B cell (primary cell): ENCODE measurements at regions not wholly inside any gene's neighbourhood (a gene's known extent, or its start where the extent isn't known, plus 50 kb on each side); places are given as distances from the start of the nearest gene placed in this dataset.

Source experiments
- ATAC-seq: fragments of 200-7000 bp; cut with Tn5 transposase; one replicate; pipeline ENCODE4 v1.10.0; 2021; ENCODE audit warnings: low read depth, mild to moderate bottlenecking, moderate number of reproducible peaks, moderate library complexity
- CTCF ChIA-PET: fragments of 350-600 bp; sonication (Branson Sonifier 250); formaldehyde crosslinking; loops from one replicate; lab custom pipeline; 2021; ENCODE audit warnings: antibody characterized with exemption, inconsistent platforms; lab: Charles Lee
- POLR2A ChIA-PET: fragments of 350-600 bp; sonication (Branson Sonifier 250); formaldehyde crosslinking; loops from one replicate; lab custom pipeline; 2021; ENCODE audit warnings: antibody characterized with exemption; lab: Charles Lee
- DNase-seq: peaks from one replicate; pipeline ENCODE4 v3.0.0; 2013
- H2AFZ ChIP-seq: 2 replicates; pipeline ENCODE4 v1.6.1; 2012; ENCODE audit warnings: mild to moderate bottlenecking, low read depth, low read length; ENCODE audit not compliant: insufficient read depth, poor library complexity, severe bottlenecking
- H3K27ac ChIP-seq, 2 donors: 1 replicate in 1 of 2; 2 replicates in 1 of 2; pipeline ENCODE4 v1.5.1; 2012 to 2013; ENCODE audit warnings: low read length in 2 of 2, mild to moderate bottlenecking in 2 of 2, moderate library complexity in 1 of 2
- H3K27me3 ChIP-seq, 4 experiments: fragments of 200-600 bp in 1 of 4; sonication (generic) in 1 of 4; replicated peaks in 1 of 4; 1 replicate in 2 of 4; 2 replicates in 2 of 4; pipeline versions ENCODE4 v1.6.1 to v1.7.0; 2013 to 2016; ENCODE audit warnings: low read length in 3 of 4, mild to moderate bottlenecking in 2 of 4, mixed read lengths in 1 of 4, moderate library complexity in 1 of 4; ENCODE audit not compliant: insufficient read depth in 4 of 4, control insufficient read depth in 3 of 4; ENCODE audit errors: control extremely low read depth in 1 of 4
- H3K36me3 ChIP-seq, 2 experiments: replicated peaks in 1 of 2; 1 replicate in 1 of 2; 2 replicates in 1 of 2; pipeline versions ENCODE4 v1.6.1 to v1.7.1; 2013; ENCODE audit warnings: low read length in 1 of 2; ENCODE audit not compliant: insufficient read depth in 2 of 2, control insufficient read depth in 1 of 2; ENCODE audit errors: control extremely low read depth in 1 of 2, extremely low read depth in 1 of 2
- H3K4me1 ChIP-seq, 2 donors: fragments of 200-600 bp in 1 of 2; sonication (generic) in 1 of 2; 1 replicate in 1 of 2; 2 replicates in 1 of 2; pipeline versions ENCODE4 v1.5.1 to v1.6.1; 2013 to 2017; ENCODE audit warnings: low read length in 2 of 2; ENCODE audit not compliant: control insufficient read depth in 2 of 2, insufficient read depth in 2 of 2
- H3K4me2 ChIP-seq: replicated peaks from 2 replicates; pipeline ENCODE3; 2012; ENCODE audit warnings: mild to moderate bottlenecking, low read depth, low read length; ENCODE audit not compliant: poor library complexity, severe bottlenecking
- H3K4me3 ChIP-seq, 5 experiments: fragments of 200-600 bp in 1 of 5; sonication (generic) in 1 of 5; 1 replicate in 3 of 5; 2 replicates in 2 of 5; pipeline versions ENCODE4 v1.5.1 to v1.7.0; 2011 to 2016; ENCODE audit warnings: low read length in 4 of 5, mild to moderate bottlenecking in 4 of 5, low read depth in 2 of 5, control low read depth in 1 of 5, moderate library complexity in 1 of 5; ENCODE audit not compliant: insufficient read depth in 1 of 5; ENCODE audit errors: control extremely low read depth in 1 of 5, extremely low read depth in 1 of 5
- H3K79me2 ChIP-seq: fragments of 200-600 bp; sonication (generic); one replicate; pipeline ENCODE4 v1.6.0; 2016; ENCODE audit warnings: low read length; ENCODE audit not compliant: control insufficient read depth, insufficient read depth
- H3K9ac ChIP-seq: fragments of 200-600 bp; sonication (generic); 2 replicates; pipeline ENCODE4 v1.6.1; 2017; ENCODE audit warnings: mild to moderate bottlenecking, low read length, moderate library complexity
- H3K9me3 ChIP-seq, 3 donors: one replicate each; pipeline versions ENCODE4 v1.6.1 to v1.7.1; 2013; ENCODE audit warnings: low read length in 2 of 3; ENCODE audit not compliant: control insufficient read depth in 2 of 3, insufficient read depth in 1 of 3; ENCODE audit errors: control extremely low read depth in 1 of 3
- H4K20me1 ChIP-seq: 2 replicates; pipeline ENCODE4 v1.6.0; 2012; ENCODE audit warnings: mild to moderate bottlenecking, low read length; ENCODE audit not compliant: insufficient read depth, control insufficient read depth, poor library complexity, severe bottlenecking
- H3K27ac Mint-ChIP-seq: one replicate; pipeline ENCODE4 v1.8.0; 2021; ENCODE audit warnings: mixed read lengths
- H3K27me3 Mint-ChIP-seq: one replicate; pipeline ENCODE4 v1.8.0; 2021; ENCODE audit warnings: mixed read lengths
- H3K4me1 Mint-ChIP-seq: one replicate; pipeline ENCODE4 v1.8.0; 2021; ENCODE audit warnings: mixed read lengths
- H3K4me3 Mint-ChIP-seq: one replicate; pipeline ENCODE4 v1.8.0; 2021; ENCODE audit warnings: mixed read lengths
- H3K9me3 Mint-ChIP-seq: one replicate; pipeline ENCODE4 v1.8.0; 2022; ENCODE audit warnings: mixed read lengths; ENCODE audit not compliant: insufficient read depth
- CTCF ChIP-seq: fragments of 200-600 bp; IDR thresholded peaks from one replicate; pipeline ENCODE4 v1.8.0; 2022; ENCODE audit warnings: antibody characterized with exemption, mild to moderate bottlenecking
- EZH2 ChIP-seq: IDR thresholded peaks from 2 replicates; pipeline ENCODE4 v1.6.1; 2012; ENCODE audit warnings: borderline replicate concordance, low read depth, mild to moderate bottlenecking, moderate library complexity, low read length; ENCODE audit not compliant: insufficient read depth, poor library complexity, severe bottlenecking
- WGBS: methylation state at CpG from one replicate; pipeline ENCODE4 v1.1.5; 2013; ENCODE audit warnings: missing lambda C conversion rate; ENCODE audit not compliant: insufficient coverage; 5-methylcytosine and 5-hydroxymethylcytosine counted together
- intact Hi-C: fragments of 100-400 bp; cut with micrococcal nuclease; formaldehyde crosslinking; loops from one replicate; pipeline ENCODE4 v1.10.0; 2022

- CTCF ChIA-PET, result no interaction called here
Observed at GRCh38 chr18:71754246-71754645, 789.9 kb downstream of the CBLN2 start.

GRCh38 chr18:71743634-71744033 lies 800.5 kb downstream of the CBLN2 start:
- intact Hi-C loops, result no loop called here
- Histone ChIP-seq H3K9me3 (no peaks in the 10 kb centered on the region), H3K27ac (no peak overlapping the region), H4K20me1 (no peaks in the 10 kb centered on the region), H3K9ac (no peak overlapping the region), H3K27me3 (no peaks in the 10 kb centered on the region), H3K36me3 (no peaks in the 10 kb centered on the region), H2AFZ (no peak overlapping the region), H3K4me3 (no peak overlapping the region), H3K4me1 (no peaks in the 10 kb centered on the region), H3K79me2 (no peaks in the 10 kb centered on the region), H3K4me2 (no peak overlapping the region)
- Mint-ChIP-seq H3K27ac (no peak overlapping the region), H3K4me3 (no peak overlapping the region), H3K27me3 (no peaks in the 10 kb centered on the region), H3K9me3 (peaks cover 7% of the 10 kb centered on the region), H3K4me1 (no peaks in the 10 kb centered on the region)
- POLR2A ChIA-PET, result no interaction called here
- DNase-seq (no peak), ATAC-seq (no peak)
- no CpG with 5 or more reads among the region's 4 CpGs for WGBS
- CTCF ChIA-PET, result no interaction called here
- TF ChIP-seq EZH2, result no peak
- TF ChIP-seq CTCF, result no peak

More at GRCh38 chr18:71754246-71754645, 789.9 kb downstream of the CBLN2 start:
- no peaks in the 10 kb centered on the region for H3K27me3 Mint-ChIP-seq
- no peak overlapping the region for H3K4me3 ChIP-seq
- H3K4me1 ChIP-seq, result no peaks in the 10 kb centered on the region
- H3K4me2 ChIP-seq, result no peak overlapping the region
- intact Hi-C loops, result no loop called here
- H3K27me3 ChIP-seq, result no peaks in the 10 kb centered on the region
- H3K36me3 ChIP-seq, result no peaks in the 10 kb centered on the region
- 100% methylated on average over 1 of the region's 1 CpG for WGBS
- ATAC-seq (no peak), DNase-seq (no peak)
- no peaks in the 10 kb centered on the region for H4K20me1 ChIP-seq
- no peak overlapping the region for H3K9ac ChIP-seq
- H3K27ac ChIP-seq, result no peak overlapping the region
- POLR2A ChIA-PET, result no interaction called here
- no peak for TF ChIP-seq EZH2
- no peak for TF ChIP-seq CTCF
- H3K4me1 Mint-ChIP-seq, result no peaks in the 10 kb centered on the region
- no peaks in the 10 kb centered on the region for H3K79me2 ChIP-seq
- peaks cover 2% of the 10 kb centered on the region for H3K9me3 Mint-ChIP-seq
- peaks cover 0 to 3% (median 0%) of the 10 kb centered on the region in 3 donors for H3K9me3 ChIP-seq
- no peak overlapping the region for H3K4me3 Mint-ChIP-seq
- no peak overlapping the region for H2AFZ ChIP-seq
- no peak overlapping the region for H3K27ac Mint-ChIP-seq
